Endothelial cell of umbilical vein (primary cell): ENCODE measurements at regions not wholly inside any gene's neighbourhood (a gene's known extent, or its start where the extent isn't known, plus 50 kb on each side); places are given as distances from the start of the nearest gene placed in this dataset.

Experiments
- BruUV-seq: library from RNA; stranded (reverse); fragments of 400-500 nt; replicated peaks from 2 replicates; lab custom pipeline; 2021; lab: Mats Ljungman, UMichigan
- CTCF ChIA-PET: fragments of 300-600, 350-600 bp; sonication (Branson Sonifier 250); formaldehyde crosslinking; loops from one replicate; lab custom pipeline; 2021; ENCODE audit warnings: antibody characterized with exemption, inconsistent platforms; lab: Charles Lee
- POLR2A ChIA-PET: fragments of 300-600, 350-600 bp; sonication (Branson Sonifier 250); formaldehyde crosslinking; loops from one replicate; lab custom pipeline; 2021; ENCODE audit warnings: antibody characterized with exemption, inconsistent platforms; lab: Charles Lee
- DNase-seq: peaks from one replicate; pipeline ENCODE4 v3.0.0-alpha.2; 2011; ENCODE audit warnings: low read depth, low spot score
- FAIRE-seq: peaks from 2 replicates; lab custom pipeline; 2011; peaks lifted over from hg19 to GRCh38; lab: Jason Lieb, UNC
- H2AFZ ChIP-seq: 2 replicates; pipeline ENCODE4 v1.6.0; 2012; ENCODE audit warnings: low read depth, low read length, control low read depth, inconsistent platforms
- H3K27ac ChIP-seq: 2 replicates; pipeline ENCODE4 v1.5.1; 2011; ENCODE audit warnings: low read depth, mild to moderate bottlenecking, control low read depth, low read length, moderate library complexity; ENCODE audit not compliant: insufficient read depth
- H3K27me3 ChIP-seq, 2 experiments: 2 replicates each; pipeline versions ENCODE4 v1.6.0 to v1.6.1; 2011; ENCODE audit warnings: low read length in 2 of 2, mixed read lengths in 1 of 2; ENCODE audit not compliant: control insufficient read depth in 2 of 2, insufficient read depth in 2 of 2
- H3K36me3 ChIP-seq, 2 experiments: 2 replicates in 1 of 2; 3 replicates in 1 of 2; pipeline ENCODE4 v1.5.1; 2011; ENCODE audit warnings: low read length in 2 of 2, mild to moderate bottlenecking in 1 of 2, moderate library complexity in 1 of 2; ENCODE audit not compliant: control insufficient read depth in 2 of 2, insufficient read depth in 2 of 2; ENCODE audit errors: extremely low read depth in 1 of 2
- H3K4me1 ChIP-seq: 3 replicates; pipeline ENCODE4 v1.5.1; 2011; ENCODE audit warnings: mild to moderate bottlenecking, low read length; ENCODE audit not compliant: control insufficient read depth, insufficient read depth; ENCODE audit errors: extremely low read depth
- H3K4me2 ChIP-seq: 2 replicates; pipeline ENCODE4 v1.6.1; 2011; ENCODE audit warnings: low read length, control low read depth, mixed read lengths; ENCODE audit not compliant: insufficient read depth
- H3K4me3 ChIP-seq, 3 experiments: fragments of 200-600 bp in 1 of 3; sonication (generic), shearing (Covaris generic) in 1 of 3; replicated peaks in 1 of 3; 2 replicates each; pipeline ENCODE4 v1.5.1; 2011 to 2016; ENCODE audit warnings: control low read depth in 3 of 3, low read length in 3 of 3, mild to moderate bottlenecking in 2 of 3, inconsistent platforms in 1 of 3, low read depth in 1 of 3, moderate library complexity in 1 of 3; ENCODE audit not compliant: insufficient read depth in 1 of 3
- H3K79me2 ChIP-seq: 2 replicates; pipeline ENCODE4 v1.6.0; 2012; ENCODE audit warnings: low read length, inconsistent platforms; ENCODE audit not compliant: control insufficient read depth, insufficient read depth
- H3K9ac ChIP-seq: replicated peaks from 2 replicates; pipeline ENCODE3; 2011; ENCODE audit warnings: low read length, control low read depth; ENCODE audit not compliant: insufficient read depth; ENCODE audit errors: extremely low read depth
- H3K9me1 ChIP-seq: replicated peaks from 3 replicates; pipeline ENCODE4 v1.6.0; 2011; ENCODE audit warnings: mild to moderate bottlenecking, low read length; ENCODE audit not compliant: control insufficient read depth, insufficient read depth; ENCODE audit errors: extremely low read depth
- H3K9me3 ChIP-seq: replicated peaks from 2 replicates; pipeline ENCODE4 v1.5.1; 2012; ENCODE audit warnings: low read length, inconsistent platforms; ENCODE audit not compliant: control insufficient read depth, insufficient read depth
- H4K20me1 ChIP-seq: replicated peaks from 2 replicates; pipeline ENCODE3; 2011; ENCODE audit warnings: mild to moderate bottlenecking, low read length; ENCODE audit not compliant: control insufficient read depth, insufficient read depth; ENCODE audit errors: extremely low read depth
- EZH2 ChIP-seq: IDR thresholded peaks from 2 replicates; pipeline ENCODE4 v1.6.1; 2012; ENCODE audit warnings: borderline replicate concordance, low read depth, mild to moderate bottlenecking, moderate library complexity, low read length, inconsistent platforms; ENCODE audit not compliant: severe bottlenecking
- FOS ChIP-seq: IDR thresholded peaks from 2 replicates; pipeline ENCODE4 v1.6.1; 2011; ENCODE audit warnings: mild to moderate bottlenecking, low read length, moderate library complexity, borderline replicate concordance; ENCODE audit not compliant: insufficient read depth
- GATA2 ChIP-seq: IDR thresholded peaks from 2 replicates; pipeline ENCODE4 v1.7.0; 2011; ENCODE audit warnings: low read depth, mild to moderate bottlenecking, moderate library complexity, mixed read lengths, low read length; ENCODE audit not compliant: insufficient read length, insufficient read depth
- JUN ChIP-seq: IDR thresholded peaks from 2 replicates; pipeline ENCODE4 v1.6.1; 2011; ENCODE audit warnings: borderline replicate concordance, low read depth; ENCODE audit not compliant: insufficient read length, insufficient read depth
- MYC ChIP-seq: IDR thresholded peaks from one replicate; pipeline ENCODE4 v1.6.1; 2011; ENCODE audit warnings: mild to moderate bottlenecking, low read depth, low read length
- POLR2A ChIP-seq: IDR thresholded peaks from 2 replicates; pipeline ENCODE4 v1.6.1; 2012; ENCODE audit warnings: low read depth, mild to moderate bottlenecking, control low read depth, low read length
- POLR2AphosphoS5 ChIP-seq: IDR thresholded peaks from 2 replicates; pipeline ENCODE4 v1.6.1; 2012; ENCODE audit warnings: low read depth, mild to moderate bottlenecking, control low read depth, low read length, moderate library complexity; ENCODE audit not compliant: insufficient read depth
- dilution Hi-C: fragments of 300-500 bp; cut with MboI; formaldehyde crosslinking; loops from one replicate; pipeline ENCODE4 v1.15.0; 2019; ENCODE audit warnings: low sequenced_read_pairs; ENCODE audit not compliant: extremely low pct_ligation_motif_present
- intact Hi-C: fragments of 100-400 bp; cut with micrococcal nuclease; formaldehyde crosslinking; loops from one replicate; pipeline ENCODE4 v1.10.0; 2022
- TF ChIP-seq, protein P1 (sequence below), 2 donors: IDR thresholded peaks; 1 replicate in 1 of 2; 2 replicates in 1 of 2; pipeline ENCODE4 v1.5.1; 2011; ENCODE audit warnings: low read length in 2 of 2, mild to moderate bottlenecking in 2 of 2, moderate library complexity in 2 of 2, control low read depth in 1 of 2, inconsistent platforms in 1 of 2, low read depth in 1 of 2; ENCODE audit not compliant: insufficient read depth in 1 of 2; ENCODE audit errors: extremely low read depth in 1 of 2
- TF ChIP-seq, protein P2 (sequence below): IDR thresholded peaks from 2 replicates; pipeline ENCODE4 v1.6.1; 2011; ENCODE audit not compliant: insufficient read depth, insufficient read length

DNA sequence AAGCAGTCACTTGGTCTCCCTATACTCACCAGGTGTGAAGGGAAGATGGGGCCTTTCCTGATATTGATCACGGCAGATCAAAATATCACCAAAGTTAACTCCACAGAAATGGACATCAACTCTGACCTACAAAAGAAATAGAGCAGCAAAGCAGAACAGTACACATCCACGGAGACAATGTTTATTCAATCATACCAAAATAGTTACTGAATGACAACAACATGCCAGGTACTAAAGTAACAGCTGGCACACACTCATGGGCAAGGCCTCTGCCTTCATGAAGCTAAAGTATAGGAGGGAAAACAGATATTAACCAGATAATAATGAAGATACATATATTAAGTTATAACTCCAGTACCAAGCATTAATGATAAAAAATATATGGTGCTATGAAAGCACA is 59.2 kb upstream of the RASAL2 start:
- DNase-seq: no peak
- H3K4me3 ChIP-seq: no peak overlapping the region
- intact Hi-C loops: no loop called here
- dilution Hi-C loops: no loop called here
- ChIA-PET CTCF (interaction anchor here (2.5 to 5.2 kb wide), 3 partner anchors 60 to 265 kb away, joined by 11 to 252 read pairs (median 33); partner anchors contain the start of gene RASAL2), POLR2A (no interaction called here)
- H3K9ac ChIP-seq: no peak overlapping the region
- H3K79me2 ChIP-seq: no peaks in the 10 kb centered on the region
- H3K4me2 ChIP-seq: no peak overlapping the region
- H3K4me1 ChIP-seq: peaks cover 7% of the 10 kb centered on the region
- no peaks in the 10 kb centered on the region for H3K9me3 ChIP-seq
- no peak for FAIRE-seq
- no peaks in the 10 kb centered on the region for H4K20me1 ChIP-seq
- no peaks in the 10 kb centered on the region for H3K9me1 ChIP-seq
- H3K27me3 ChIP-seq: no peaks in the 10 kb centered on the region
- no peak overlapping the region for H2AFZ ChIP-seq
- no peak overlapping the region for H3K27ac ChIP-seq
- no TSS peak for BruUV-seq
- H3K36me3 ChIP-seq: peaks cover 0 to 2% of the 10 kb centered on the region in 2 experiments
- TF ChIP-seq MYC (no peak), EZH2 (no peak), JUN (no peak), FOS (no peak), POLR2AphosphoS5 (no peak), GATA2 (no peak), POLR2A (no peak)
- TF ChIP-seq, protein P1, sequence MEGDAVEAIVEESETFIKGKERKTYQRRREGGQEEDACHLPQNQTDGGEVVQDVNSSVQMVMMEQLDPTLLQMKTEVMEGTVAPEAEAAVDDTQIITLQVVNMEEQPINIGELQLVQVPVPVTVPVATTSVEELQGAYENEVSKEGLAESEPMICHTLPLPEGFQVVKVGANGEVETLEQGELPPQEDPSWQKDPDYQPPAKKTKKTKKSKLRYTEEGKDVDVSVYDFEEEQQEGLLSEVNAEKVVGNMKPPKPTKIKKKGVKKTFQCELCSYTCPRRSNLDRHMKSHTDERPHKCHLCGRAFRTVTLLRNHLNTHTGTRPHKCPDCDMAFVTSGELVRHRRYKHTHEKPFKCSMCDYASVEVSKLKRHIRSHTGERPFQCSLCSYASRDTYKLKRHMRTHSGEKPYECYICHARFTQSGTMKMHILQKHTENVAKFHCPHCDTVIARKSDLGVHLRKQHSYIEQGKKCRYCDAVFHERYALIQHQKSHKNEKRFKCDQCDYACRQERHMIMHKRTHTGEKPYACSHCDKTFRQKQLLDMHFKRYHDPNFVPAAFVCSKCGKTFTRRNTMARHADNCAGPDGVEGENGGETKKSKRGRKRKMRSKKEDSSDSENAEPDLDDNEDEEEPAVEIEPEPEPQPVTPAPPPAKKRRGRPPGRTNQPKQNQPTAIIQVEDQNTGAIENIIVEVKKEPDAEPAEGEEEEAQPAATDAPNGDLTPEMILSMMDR (IDR thresholded peaks at IDR 0.05; ENCODE audit: extremely low read depth in 1 of 2, insufficient read depth in 1 of 2, low read depth in 1 of 2, low read length in 2 of 2): no peak
- TF ChIP-seq, protein P2, sequence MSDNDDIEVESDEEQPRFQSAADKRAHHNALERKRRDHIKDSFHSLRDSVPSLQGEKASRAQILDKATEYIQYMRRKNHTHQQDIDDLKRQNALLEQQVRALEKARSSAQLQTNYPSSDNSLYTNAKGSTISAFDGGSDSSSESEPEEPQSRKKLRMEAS: no peak
